ENCODE measurements at regions not wholly inside any gene's neighbourhood (a gene's known extent, or its start where the extent isn't known, plus 50 kb on each side); places are given as distances from the start of the nearest gene placed in this dataset.

- H3K27me3 Mint-ChIP-seq (ENCODE audit: insufficient read depth) = peaks cover 14% of the 10 kb centered on the region
- H3K9me3 ChIP-seq (ENCODE audit: control insufficient read depth, low read length) = no peaks in the 10 kb centered on the region
- 89 to 100% methylated on average over 2 of the region's 2 CpGs for WGBS, 2 experiments (ENCODE audit: insufficient coverage in 1 of 2, insufficient read length in 1 of 2)
- H3K27ac ChIP-seq (ENCODE audit: low read depth, low read length) = no peak overlapping the region
- no peaks in the 10 kb centered on the region for H3K9me3 Mint-ChIP-seq
- no peaks in the 10 kb centered on the region for H3K36me3 Mint-ChIP-seq (ENCODE audit: low read depth)
- DNase-seq = no peak
- TF ChIP-seq CTCF (conservative IDR thresholded peaks at IDR 0.05) = no peak
- no peaks in the 10 kb centered on the region for H3K36me3 ChIP-seq (ENCODE audit: control insufficient read depth, insufficient read depth, low read length)
- no peak overlapping the region for H3K4me3 ChIP-seq (ENCODE audit: low read length)
- no peaks in the 10 kb centered on the region for H3K4me1 ChIP-seq (ENCODE audit: control insufficient read depth, insufficient read depth, low read length)
- H3K27ac Mint-ChIP-seq = no peak overlapping the region
- peaks cover 12% of the 10 kb centered on the region for H3K4me1 Mint-ChIP-seq
- no peak overlapping the region for H3K9ac ChIP-seq (ENCODE audit: extremely low read depth, low read length, poor library complexity, severe bottlenecking)
- no peak overlapping the region for H3K4me3 Mint-ChIP-seq
- peaks cover 6% of the 10 kb centered on the region for H3K27me3 ChIP-seq (ENCODE audit: control insufficient read depth, insufficient read depth, low read length, poor library complexity, severe bottlenecking)
Observed at GRCh38 chr3:40620151-40620550, 95.4 kb downstream of the ZNF621 start.

GRCh38 chr3:40621252-40621651, 96.5 kb downstream of the ZNF621 start:
- no peak for TF ChIP-seq CTCF (conservative IDR thresholded peaks at IDR 0.05)

GRCh38 chr3:40623567-40623966, 98.8 kb downstream of the ZNF621 start:
- H3K9me3 ChIP-seq (ENCODE audit: control insufficient read depth, low read length) = peaks cover 2% of the 10 kb centered on the region
- no peak overlapping the region for H3K9ac ChIP-seq (ENCODE audit: extremely low read depth, low read length, poor library complexity, severe bottlenecking)
- 87% methylated on average over 1 of the region's 1 CpG; no CpG with 5 or more reads in 1 of the 2 experiments for whole genome bisulfite sequencing, 2 experiments (ENCODE audit: insufficient coverage in 1 of 2, insufficient read length in 1 of 2)
- H3K4me3 ChIP-seq (ENCODE audit: low read length) = no peak overlapping the region
- H3K27ac ChIP-seq (ENCODE audit: low read depth, low read length) = no peak overlapping the region
- Mint-ChIP-seq H3K4me1 (no peaks in the 10 kb centered on the region), H3K27ac (no peak overlapping the region), H3K27me3 (ENCODE audit: insufficient read depth) (peaks cover 10% of the 10 kb centered on the region), H3K4me3 (no peak overlapping the region), H3K36me3 (ENCODE audit: low read depth) (no peaks in the 10 kb centered on the region), H3K9me3 (peaks cover 12% of the 10 kb centered on the region)
- H3K27me3 ChIP-seq (ENCODE audit: control insufficient read depth, insufficient read depth, low read length, poor library complexity, severe bottlenecking) = no peaks in the 10 kb centered on the region
- no peaks in the 10 kb centered on the region for H3K4me1 ChIP-seq (ENCODE audit: control insufficient read depth, insufficient read depth, low read length)
- no peak for DNase-seq
- TF ChIP-seq CTCF (conservative IDR thresholded peaks at IDR 0.05) = no peak
- no peaks in the 10 kb centered on the region for H3K36me3 ChIP-seq (ENCODE audit: control insufficient read depth, insufficient read depth, low read length)

More at GRCh38 chr3:40621252-40621651, 96.5 kb downstream of the ZNF621 start:
- Histone ChIP-seq H3K36me3 (ENCODE audit: control insufficient read depth, insufficient read depth, low read length) (no peaks in the 10 kb centered on the region), H3K27me3 (ENCODE audit: control insufficient read depth, insufficient read depth, low read length, poor library complexity, severe bottlenecking) (peaks cover 4% of the 10 kb centered on the region), H3K4me1 (ENCODE audit: control insufficient read depth, insufficient read depth, low read length) (no peaks in the 10 kb centered on the region), H3K4me3 (ENCODE audit: low read length) (no peak overlapping the region), H3K9me3 (ENCODE audit: control insufficient read depth, low read length) (no peaks in the 10 kb centered on the region), H3K27ac (ENCODE audit: low read depth, low read length) (no peak overlapping the region), H3K9ac (ENCODE audit: extremely low read depth, low read length, poor library complexity, severe bottlenecking) (no peak overlapping the region)
- Mint-ChIP-seq H3K4me3 (no peak overlapping the region), H3K36me3 (ENCODE audit: low read depth) (no peaks in the 10 kb centered on the region), H3K27ac (no peak overlapping the region), H3K9me3 (no peaks in the 10 kb centered on the region), H3K4me1 (peaks cover 1% of the 10 kb centered on the region), H3K27me3 (ENCODE audit: insufficient read depth) (peaks cover 10% of the 10 kb centered on the region)
- no peak for DNase-seq
- WGBS, 2 experiments (ENCODE audit: insufficient coverage in 1 of 2, insufficient read length in 1 of 2) = 85 to 91% methylated on average over 4 of the region's 4 CpGs

Measured in endodermal cell (in vitro differentiated cells).